KOPT-K1 (cell line): ENCODE measurements at regions not wholly inside any gene's neighbourhood (a gene's known extent, or its start where the extent isn't known, plus 50 kb on each side); places are given as distances from the start of the nearest gene placed in this dataset.

Experiments
- H3K27ac ChIP-seq: fragments of 200-600 bp; sonication (generic); 2 replicates; pipeline ENCODE4 v1.5.1; 2016; ENCODE audit warnings: antibody characterized with exemption, mild to moderate bottlenecking, low read depth, low read length; ENCODE audit not compliant: poor library complexity, severe bottlenecking
- H3K36me3 ChIP-seq: fragments of 200-600 bp; sonication (generic); 2 replicates; pipeline ENCODE4 v1.5.1; 2017; ENCODE audit warnings: antibody characterized with exemption, mild to moderate bottlenecking, low read length, moderate library complexity; ENCODE audit not compliant: insufficient read depth
- H3K9me3 ChIP-seq: fragments of 200-600 bp; sonication (generic); 2 replicates; pipeline ENCODE4 v1.5.1; 2017; ENCODE audit warnings: antibody characterized with exemption, low read length, mild to moderate bottlenecking; ENCODE audit not compliant: insufficient read depth, poor library complexity, severe bottlenecking

GRCh38 chr12:124442772-124443445 is 124.5 kb downstream of the NCOR2 start:
- H3K27ac ChIP-seq, result no peak overlapping the region
- no peaks in the 10 kb centered on the region for H3K9me3 ChIP-seq
- H3K36me3 ChIP-seq, result peaks cover 78% of the 10 kb centered on the region

- Histone ChIP-seq H3K27ac (no peak overlapping the region), H3K9me3 (no peaks in the 10 kb centered on the region), H3K36me3 (peaks cover 74% of the 10 kb centered on the region)
These were observed 125.1 kb downstream of the NCOR2 start for GRCh38 chr12:124442281-124442680.

GRCh38 chr12:124441443-124442194 is 125.8 kb downstream of the NCOR2 start:
- Histone ChIP-seq H3K9me3 (no peaks in the 10 kb centered on the region), H3K27ac (no peak overlapping the region), H3K36me3 (peaks cover 71% of the 10 kb centered on the region)

GRCh38 chr12:124440841-124441381 is 126.5 kb downstream of the NCOR2 start:
- Histone ChIP-seq H3K36me3 (peaks cover 71% of the 10 kb centered on the region), H3K27ac (no peak overlapping the region)

GRCh38 chr12:124440031-124440626 is 127.3 kb downstream of the NCOR2 start:
- H3K27ac ChIP-seq, result no peak overlapping the region
- H3K36me3 ChIP-seq, result peaks cover 70% of the 10 kb centered on the region
- H3K9me3 ChIP-seq, result no peaks in the 10 kb centered on the region

More at GRCh38 chr12:124440841-124441381, 126.5 kb downstream of the NCOR2 start:
- no peaks in the 10 kb centered on the region for H3K9me3 ChIP-seq

- no peaks in the 10 kb centered on the region for H3K9me3 ChIP-seq
- H3K27ac ChIP-seq, result no peak overlapping the region
- H3K36me3 ChIP-seq, result peaks cover 62% of the 10 kb centered on the region
These were observed 128.9 kb downstream of the NCOR2 start for GRCh38 chr12:124438437-124439056.

- Histone ChIP-seq H3K9me3 (no peaks in the 10 kb centered on the region), H3K27ac (no peak overlapping the region), H3K36me3 (peaks cover 64% of the 10 kb centered on the region)
These were observed 129.6 kb downstream of the NCOR2 start for GRCh38 chr12:124437617-124438436.

GRCh38 chr12:124437121-124437520 is 130.3 kb downstream of the NCOR2 start:
- H3K9me3 ChIP-seq, result no peaks in the 10 kb centered on the region
- peaks cover 59% of the 10 kb centered on the region for H3K36me3 ChIP-seq
- no peak overlapping the region for H3K27ac ChIP-seq

GRCh38 chr12:124436366-124436765 is 131.0 kb downstream of the NCOR2 start:
- H3K36me3 ChIP-seq, result peaks cover 59% of the 10 kb centered on the region
- H3K27ac ChIP-seq, result no peak overlapping the region

GRCh38 chr12:124435806-124436345 is 131.5 kb downstream of the NCOR2 start:
- no peak overlapping the region for H3K27ac ChIP-seq
- H3K36me3 ChIP-seq, result peaks cover 59% of the 10 kb centered on the region

More at GRCh38 chr12:124436366-124436765, 131.0 kb downstream of the NCOR2 start:
- no peaks in the 10 kb centered on the region for H3K9me3 ChIP-seq

GRCh38 chr12:124434951-124435805 is 132.2 kb downstream of the NCOR2 start:
- no peaks in the 10 kb centered on the region for H3K9me3 ChIP-seq
- no peak overlapping the region for H3K27ac ChIP-seq
- H3K36me3 ChIP-seq, result peaks cover 59% of the 10 kb centered on the region

More at GRCh38 chr12:124435806-124436345, 131.5 kb downstream of the NCOR2 start:
- H3K9me3 ChIP-seq, result no peaks in the 10 kb centered on the region

- no peaks in the 10 kb centered on the region for H3K9me3 ChIP-seq
- H3K27ac ChIP-seq, result no peak overlapping the region
- H3K36me3 ChIP-seq, result peaks cover 67% of the 10 kb centered on the region
These were observed 133.1 kb downstream of the NCOR2 start for GRCh38 chr12:124434354-124434753.

GRCh38 chr12:124433879-124434278 is 133.5 kb downstream of the NCOR2 start:
- Histone ChIP-seq H3K9me3 (no peaks in the 10 kb centered on the region), H3K36me3 (peaks cover 72% of the 10 kb centered on the region), H3K27ac (no peak overlapping the region)
